Activated CD4-positive, alpha-beta T cell treated with anti-CD3 and anti-CD28 coated beads, Interleukin-2, amount 10 ng/mL, durations not matched to agents 7 days and 5 days (primary cell): ENCODE measurements at regions not wholly inside any gene's neighbourhood (a gene's known extent, or its start where the extent isn't known, plus 50 kb on each side); places are given as distances from the start of the nearest gene placed in this dataset.
"Not testable (repeated sequence)": the region's sequence is repeated elsewhere in the genome, so short reads cannot be mapped to it uniquely, and the experiment has no call there.

Source experiments
- CTCF ChIA-PET: fragments of 350-600 bp; sonication (Branson Sonifier 250); formaldehyde crosslinking; loops from one replicate; lab custom pipeline; 2021; ENCODE audit warnings: antibody characterized with exemption; lab: Charles Lee
- POLR2A ChIA-PET: fragments of 350-600 bp; sonication (Branson Sonifier 250); formaldehyde crosslinking; loops from one replicate; lab custom pipeline; 2021; ENCODE audit warnings: antibody characterized with exemption; lab: Charles Lee
- DNase-seq: peaks from one replicate; pipeline ENCODE4 v3.0.0-alpha.2; 2020
- H3K27ac Mint-ChIP-seq: one replicate; pipeline ENCODE4 v1.8.0; 2021; ENCODE audit warnings: mild to moderate bottlenecking, moderate library complexity, mixed read lengths
- H3K27me3 Mint-ChIP-seq: one replicate; pipeline ENCODE4 v1.8.0; 2021; ENCODE audit warnings: mixed read lengths
- H3K36me3 Mint-ChIP-seq: one replicate; pipeline ENCODE4 v1.8.0; 2021; ENCODE audit warnings: low read depth, mixed read lengths
- H3K4me1 Mint-ChIP-seq: one replicate; pipeline ENCODE4 v1.8.0; 2021; ENCODE audit warnings: mixed read lengths
- H3K4me3 Mint-ChIP-seq: one replicate; pipeline ENCODE4 v1.8.0; 2021; ENCODE audit warnings: mild to moderate bottlenecking, moderate library complexity, mixed read lengths
- H3K9me3 Mint-ChIP-seq: one replicate; pipeline ENCODE4 v1.8.0; 2021; ENCODE audit warnings: mixed read lengths

GRCh38 chr16:18135024-18135423, 201.5 kb downstream of the NPIPA8 start:
- DNase-seq, H3K9me3 Mint-ChIP-seq, H3K4me3 Mint-ChIP-seq, H3K36me3 Mint-ChIP-seq, H3K4me1 Mint-ChIP-seq, H3K27me3 Mint-ChIP-seq, H3K27ac Mint-ChIP-seq, CTCF ChIA-PET, POLR2A ChIA-PET: not testable (repeated sequence)

DNA sequence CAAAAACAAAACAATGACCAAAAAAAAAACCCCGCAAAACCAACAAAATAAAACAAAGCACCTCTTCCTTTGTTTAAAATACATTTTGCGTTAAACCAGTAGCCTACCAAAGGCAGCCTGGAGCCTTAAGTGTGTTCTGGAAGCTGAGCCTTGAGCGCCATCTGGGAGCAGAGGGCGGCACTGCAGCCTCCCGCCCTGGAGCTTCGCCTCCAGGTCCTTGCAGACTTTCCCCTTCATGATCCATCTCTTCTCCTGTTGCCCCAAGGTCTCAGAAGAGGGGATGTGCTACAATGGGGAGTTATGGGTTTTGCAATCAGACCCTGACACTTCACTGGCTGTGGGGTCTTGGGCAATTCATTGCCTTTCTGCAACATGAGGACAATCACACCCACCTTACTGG, 204.9 kb downstream of the NPIPA8 start:
- H3K9me3 Mint-ChIP-seq, H3K4me3 Mint-ChIP-seq, DNase-seq, H3K27me3 Mint-ChIP-seq, POLR2A ChIA-PET, H3K4me1 Mint-ChIP-seq, CTCF ChIA-PET, H3K36me3 Mint-ChIP-seq, H3K27ac Mint-ChIP-seq: not testable (repeated sequence)

- POLR2A ChIA-PET, DNase-seq, H3K4me1 Mint-ChIP-seq, H3K36me3 Mint-ChIP-seq, H3K4me3 Mint-ChIP-seq, H3K27me3 Mint-ChIP-seq, H3K27ac Mint-ChIP-seq, H3K9me3 Mint-ChIP-seq, CTCF ChIA-PET: not testable (repeated sequence)
These were observed 205.9 kb downstream of the NPIPA8 start for GRCh38 chr16:18130478-18131120.

DNA sequence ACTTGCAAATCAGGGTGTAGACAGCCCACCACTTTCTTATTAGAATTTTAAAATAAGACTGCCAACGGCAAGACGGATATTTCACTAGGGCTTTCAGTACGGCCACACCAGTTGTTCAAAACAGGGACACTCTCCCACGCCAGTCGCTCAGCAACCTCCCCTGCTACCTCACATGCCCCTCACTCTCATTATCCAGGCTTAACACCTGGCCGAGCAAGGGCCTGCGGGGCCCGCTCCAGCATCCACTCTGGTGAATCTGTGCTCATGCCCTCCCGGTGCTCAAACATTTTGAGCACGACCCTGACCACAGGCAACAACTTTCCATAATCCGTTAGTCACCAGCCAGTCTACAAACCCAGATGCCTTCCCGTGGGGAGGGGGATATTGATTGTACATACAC, 209.5 kb downstream of the NPIPA8 start:
- H3K4me3 Mint-ChIP-seq, DNase-seq, H3K27ac Mint-ChIP-seq, CTCF ChIA-PET, H3K9me3 Mint-ChIP-seq, H3K27me3 Mint-ChIP-seq, H3K4me1 Mint-ChIP-seq, POLR2A ChIA-PET, H3K36me3 Mint-ChIP-seq: not testable (repeated sequence)

DNA sequence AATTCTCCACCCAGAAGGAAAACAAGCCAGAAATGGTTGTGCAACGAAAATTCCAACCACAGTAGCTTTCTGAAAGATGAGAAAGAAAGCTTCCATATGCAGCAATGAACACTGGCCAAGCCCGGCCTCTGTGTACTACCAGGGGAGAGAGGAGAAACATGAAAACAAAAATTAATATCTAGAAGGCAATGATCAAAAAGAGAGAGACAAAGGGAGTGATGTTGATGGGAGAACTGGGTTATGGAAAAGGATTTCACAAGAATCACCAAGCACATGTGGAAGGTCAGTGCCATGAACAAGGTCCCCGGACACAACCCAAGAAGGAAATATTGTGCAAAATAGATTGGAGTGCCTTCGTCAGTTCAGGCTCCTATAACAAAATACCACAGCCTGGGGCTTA, 217.4 kb downstream of the NPIPA8 start:
- H3K36me3 Mint-ChIP-seq, H3K27ac Mint-ChIP-seq, H3K4me1 Mint-ChIP-seq, DNase-seq, H3K27me3 Mint-ChIP-seq, H3K9me3 Mint-ChIP-seq, H3K4me3 Mint-ChIP-seq, POLR2A ChIA-PET, CTCF ChIA-PET: not testable (repeated sequence)

DNA sequence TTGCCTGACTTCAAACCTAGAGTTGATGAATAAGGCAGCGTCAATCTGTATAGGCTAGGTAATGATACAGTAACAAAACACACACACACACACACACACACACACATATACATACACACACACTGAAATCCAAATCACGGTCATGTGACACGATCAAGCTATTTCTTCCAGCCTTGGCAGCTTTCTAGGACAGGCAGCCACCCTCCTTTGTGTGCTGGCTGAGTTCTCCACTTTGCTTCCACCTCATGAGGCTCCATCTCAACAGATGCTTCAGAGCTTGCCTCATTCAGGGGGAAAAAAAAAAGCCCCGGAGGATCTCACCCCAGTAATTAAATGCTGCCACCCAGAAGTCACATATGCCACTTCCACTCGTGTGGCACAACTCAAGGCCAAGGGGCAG, 217.9 kb downstream of the NPIPA8 start:
- CTCF ChIA-PET, H3K27ac Mint-ChIP-seq, H3K4me1 Mint-ChIP-seq, H3K4me3 Mint-ChIP-seq, DNase-seq, POLR2A ChIA-PET, H3K9me3 Mint-ChIP-seq, H3K27me3 Mint-ChIP-seq, H3K36me3 Mint-ChIP-seq: not testable (repeated sequence)

DNA sequence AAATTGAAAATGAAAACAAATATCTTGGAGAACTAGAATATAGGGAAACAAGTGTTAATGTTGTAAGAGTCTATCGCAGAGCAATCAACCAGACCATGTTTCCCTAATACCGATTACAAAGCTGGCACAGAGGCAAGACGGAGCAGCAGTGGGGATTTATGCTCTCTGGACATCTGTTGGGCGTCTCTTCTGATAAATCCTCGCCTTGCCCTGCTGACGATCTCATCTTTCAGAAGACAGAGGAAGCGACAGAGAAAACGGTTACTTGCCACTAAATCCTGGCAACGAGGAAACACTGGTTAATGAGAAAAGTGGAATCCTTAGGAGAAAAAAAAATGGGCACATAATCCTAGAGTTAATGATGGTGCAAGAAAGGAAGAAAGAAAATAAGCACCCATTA, 218.5 kb downstream of the NPIPA8 start:
- H3K4me1 Mint-ChIP-seq, H3K27me3 Mint-ChIP-seq, H3K9me3 Mint-ChIP-seq, POLR2A ChIA-PET, H3K27ac Mint-ChIP-seq, H3K36me3 Mint-ChIP-seq, CTCF ChIA-PET, H3K4me3 Mint-ChIP-seq, DNase-seq: not testable (repeated sequence)

- H3K36me3 Mint-ChIP-seq, H3K9me3 Mint-ChIP-seq, H3K27me3 Mint-ChIP-seq, H3K4me1 Mint-ChIP-seq, DNase-seq, POLR2A ChIA-PET, CTCF ChIA-PET, H3K4me3 Mint-ChIP-seq, H3K27ac Mint-ChIP-seq: not testable (repeated sequence)
These were observed 232.1 kb downstream of the NPIPA8 start for GRCh38 chr16:18104412-18104811.

DNA sequence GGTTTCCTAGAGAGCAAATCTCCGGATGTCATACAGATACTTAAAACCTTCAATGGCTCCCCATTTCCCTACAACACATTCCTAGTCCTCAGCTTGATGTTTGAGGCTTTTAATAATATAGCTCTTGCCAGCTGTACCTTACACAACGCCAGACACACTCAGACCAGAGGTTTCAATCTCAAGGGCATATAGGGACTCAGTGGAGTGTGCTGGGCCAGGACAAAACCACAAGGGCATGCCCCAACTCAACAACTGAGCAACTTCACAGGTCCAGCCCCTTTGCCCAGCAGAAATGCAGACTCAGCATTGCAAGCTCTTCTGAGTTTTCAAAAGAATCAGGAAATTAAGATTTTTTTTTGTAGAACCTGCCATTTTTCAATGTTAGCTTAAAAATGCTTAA, 235.5 kb downstream of the NPIPA8 start:
- H3K36me3 Mint-ChIP-seq, CTCF ChIA-PET, H3K27ac Mint-ChIP-seq, POLR2A ChIA-PET, DNase-seq, H3K9me3 Mint-ChIP-seq, H3K4me3 Mint-ChIP-seq, H3K4me1 Mint-ChIP-seq, H3K27me3 Mint-ChIP-seq: not testable (repeated sequence)

- H3K4me1 Mint-ChIP-seq, H3K4me3 Mint-ChIP-seq, H3K27ac Mint-ChIP-seq, H3K36me3 Mint-ChIP-seq, DNase-seq, CTCF ChIA-PET, POLR2A ChIA-PET, H3K27me3 Mint-ChIP-seq, H3K9me3 Mint-ChIP-seq: not testable (repeated sequence)
These were observed 243.9 kb downstream of the NPIPA8 start for GRCh38 chr16:18092605-18093004.

GRCh38 chr16:18080658-18081363, 255.7 kb downstream of the NPIPA8 start:
- H3K4me1 Mint-ChIP-seq, DNase-seq, CTCF ChIA-PET, H3K36me3 Mint-ChIP-seq, H3K27me3 Mint-ChIP-seq, H3K9me3 Mint-ChIP-seq, H3K4me3 Mint-ChIP-seq, POLR2A ChIA-PET, H3K27ac Mint-ChIP-seq: not testable (repeated sequence)

- H3K36me3 Mint-ChIP-seq = not testable (repeated sequence)
These were observed 258.6 kb downstream of the NPIPA8 start for GRCh38 chr16:18077910-18078309.

GRCh38 chr16:18072161-18072560, 264.4 kb downstream of the NPIPA8 start:
- Mint-ChIP-seq H3K4me1 (no peaks in the 10 kb centered on the region), H3K4me3 (no peak overlapping the region), H3K27me3 (peaks cover 2% of the 10 kb centered on the region), H3K36me3 (no peaks in the 10 kb centered on the region), H3K9me3 (peaks cover 4% of the 10 kb centered on the region), H3K27ac (no peak overlapping the region)
- POLR2A ChIA-PET = no interaction called here
- no peak for DNase-seq
- CTCF ChIA-PET = no interaction called here

More at GRCh38 chr16:18077910-18078309, 258.6 kb downstream of the NPIPA8 start:
- H3K27ac Mint-ChIP-seq, DNase-seq, H3K4me1 Mint-ChIP-seq, H3K9me3 Mint-ChIP-seq, H3K4me3 Mint-ChIP-seq, H3K27me3 Mint-ChIP-seq, CTCF ChIA-PET, POLR2A ChIA-PET: not testable (repeated sequence)

DNA sequence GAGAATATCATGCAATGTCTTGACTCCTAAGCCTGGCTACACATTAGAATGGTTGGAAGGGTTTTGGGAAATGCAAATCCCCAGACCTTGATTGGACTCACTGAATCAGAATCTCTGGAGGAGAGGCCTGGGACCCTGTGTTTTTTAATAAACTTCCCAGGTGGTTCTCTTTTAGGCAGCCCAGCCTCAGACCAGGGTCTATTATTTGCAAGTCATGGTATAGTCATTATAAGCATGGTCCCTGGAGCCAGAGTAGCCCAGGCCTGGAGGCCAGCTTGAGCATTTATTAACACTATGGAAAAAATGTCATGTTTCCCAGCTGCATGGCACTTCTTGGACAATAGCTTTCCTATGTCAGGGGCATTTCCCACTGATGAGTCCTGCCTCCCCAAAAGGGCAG, 266.9 kb downstream of the NPIPA8 start:
- peaks cover 4% of the 10 kb centered on the region for H3K27me3 Mint-ChIP-seq
- no peak for DNase-seq

More for the DNA sequence above, 266.9 kb downstream of the NPIPA8 start:
- Mint-ChIP-seq H3K4me1 (no peaks in the 10 kb centered on the region), H3K27ac (no peak overlapping the region), H3K36me3 (no peaks in the 10 kb centered on the region), H3K4me3 (no peak overlapping the region), H3K9me3 (peaks cover 4% of the 10 kb centered on the region)
- POLR2A ChIA-PET = no interaction called here
- CTCF ChIA-PET = no interaction called here
